HG03558 (cell line): ENCODE measurements at regions not wholly inside any gene's neighbourhood (a gene's known extent, or its start where the extent isn't known, plus 50 kb on each side); places are given as distances from the start of the nearest gene placed in this dataset.

ENCODE experiments used
- ATAC-seq: cut with Tn5 transposase; IDR thresholded peaks from one replicate; pipeline ENCODE4 v1.9.1; 2021; ENCODE audit warnings: moderate number of reproducible peaks; ENCODE audit not compliant: unreplicated experiment; ENCODE audit errors: extremely low read depth

DNA sequence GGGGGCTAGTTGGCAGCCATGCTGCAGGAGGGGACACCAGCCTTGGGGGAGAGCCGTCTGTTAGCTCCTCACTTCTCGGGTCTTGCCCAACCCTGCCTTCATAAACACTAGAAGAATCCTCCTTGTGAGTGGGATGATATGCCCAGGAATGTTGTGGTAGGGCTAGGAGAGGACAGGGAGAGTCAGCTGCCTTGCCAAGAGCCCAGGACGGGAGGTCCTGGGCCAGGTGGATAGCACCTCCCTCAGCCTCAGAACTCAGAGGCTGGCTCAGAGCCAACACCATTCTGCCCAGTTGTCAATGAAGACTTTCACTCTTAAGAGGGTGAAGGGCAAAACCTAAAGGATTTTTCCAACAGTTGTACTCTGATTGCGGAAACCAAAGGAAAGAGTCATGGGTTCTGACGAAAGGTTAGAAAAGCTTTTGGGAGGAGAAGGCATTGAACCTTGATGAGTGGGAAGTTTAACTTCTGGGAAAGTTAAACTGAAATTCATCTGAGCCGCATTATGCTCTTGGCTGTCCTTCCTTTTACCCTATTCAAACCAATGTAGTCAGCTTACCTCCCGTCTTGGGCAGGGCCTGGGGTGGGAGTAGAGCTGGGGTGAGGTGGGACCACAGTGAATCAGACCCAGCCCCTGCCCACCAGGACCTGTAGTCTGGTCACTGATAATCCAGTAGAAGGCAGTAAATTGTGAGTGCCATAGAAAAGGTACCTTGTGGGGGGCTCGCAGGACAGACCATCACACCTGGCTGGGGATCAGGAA, 81.9 kb downstream of the FAM43A start:
- no peak for ATAC-seq

- ATAC-seq = no peak
Observed at GRCh38 chr3:194768586-194768985, 82.9 kb downstream of the FAM43A start.

DNA sequence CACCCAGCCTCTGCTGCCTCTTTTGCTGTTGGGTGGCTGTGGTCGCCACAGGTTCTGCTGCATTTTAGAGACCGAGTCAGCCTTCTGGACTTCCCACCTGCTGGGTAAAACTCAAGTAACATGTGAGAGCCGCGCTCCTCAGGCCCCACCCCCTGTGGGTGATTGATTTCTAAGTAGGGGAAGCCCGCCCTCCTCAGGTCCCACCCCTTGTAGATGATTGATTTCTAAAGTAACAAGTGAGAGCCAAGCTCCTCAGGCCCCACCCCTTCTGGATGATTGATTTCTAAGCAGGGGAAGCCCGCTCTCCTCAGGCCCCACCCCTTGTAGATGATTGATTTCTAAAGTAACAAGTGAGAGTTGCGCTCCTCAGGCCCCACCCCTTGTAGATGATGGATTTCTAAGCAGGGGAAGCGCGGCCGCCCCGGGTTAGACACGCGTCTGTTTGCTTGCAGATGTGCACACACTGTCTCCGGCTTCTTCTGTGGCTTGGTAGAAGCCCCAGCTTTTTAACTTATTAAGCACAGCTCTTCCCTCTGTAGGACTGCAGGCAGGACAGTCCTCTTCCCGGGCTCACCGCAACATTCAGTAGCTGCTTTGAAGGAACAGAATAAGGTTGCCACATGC, 83.4 kb downstream of the FAM43A start:
- ATAC-seq = peak; percentile 91

- ATAC-seq = no peak
Observed at GRCh38 chr3:194772241-194773000, 86.7 kb downstream of the FAM43A start.

- no peak for ATAC-seq
Observed at GRCh38 chr3:194773216-194773615, 87.5 kb downstream of the FAM43A start.

- ATAC-seq = no peak
Observed at GRCh38 chr3:194773771-194774455, 88.2 kb downstream of the FAM43A start.

- ATAC-seq = no peak
Observed at GRCh38 chr3:194775266-194775665, 89.6 kb downstream of the FAM43A start.

GRCh38 chr3:194775731-194776130, 90.0 kb downstream of the FAM43A start:
- no peak for ATAC-seq

GRCh38 chr3:194777729-194778128, 92.0 kb downstream of the FAM43A start:
- ATAC-seq = no peak

GRCh38 chr3:194779729-194780224, 94.1 kb downstream of the FAM43A start:
- ATAC-seq = no peak

DNA sequence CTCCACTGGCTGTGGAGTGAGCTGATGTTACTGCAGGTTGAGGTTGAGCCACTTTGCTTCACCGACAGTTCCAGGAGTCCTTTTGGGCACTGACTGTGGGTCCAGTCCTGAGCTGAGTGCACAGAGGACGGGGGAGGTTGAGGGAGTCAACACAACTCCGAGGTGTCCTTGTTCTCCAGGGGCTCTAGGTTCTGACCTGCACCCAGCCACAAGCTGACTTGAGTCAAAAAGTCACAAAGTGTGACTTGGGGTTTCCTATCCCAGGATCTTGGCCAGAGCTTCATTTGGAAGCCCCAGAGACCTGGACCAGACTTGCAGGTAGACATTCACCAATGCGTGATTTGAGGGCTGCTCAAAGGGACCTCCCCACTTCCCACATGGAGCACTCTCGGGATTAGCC, 95.0 kb downstream of the FAM43A start:
- no peak for ATAC-seq

DNA sequence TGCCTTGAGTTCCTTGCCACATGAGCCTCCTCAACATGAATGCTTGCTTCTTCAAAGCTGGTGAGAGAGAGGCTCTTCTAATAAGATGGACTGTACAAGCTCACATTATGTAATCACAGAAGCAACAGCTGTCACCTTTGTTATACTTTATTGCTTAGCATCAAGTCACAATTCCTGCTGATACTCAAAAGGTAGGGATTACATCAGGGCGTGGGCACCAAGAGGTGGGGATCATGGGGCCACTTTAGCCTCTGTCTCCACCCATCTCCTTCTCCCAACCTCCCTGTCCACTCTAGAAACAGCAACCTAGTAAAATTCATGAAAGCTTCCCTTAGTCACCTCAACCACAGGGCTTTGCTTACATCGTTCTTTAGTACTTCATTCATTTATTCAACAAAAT, 95.9 kb downstream of the FAM43A start:
- ATAC-seq = no peak

- no peak for ATAC-seq
Observed at GRCh38 chr3:194782698-194783404, 97.2 kb downstream of the FAM43A start.

DNA sequence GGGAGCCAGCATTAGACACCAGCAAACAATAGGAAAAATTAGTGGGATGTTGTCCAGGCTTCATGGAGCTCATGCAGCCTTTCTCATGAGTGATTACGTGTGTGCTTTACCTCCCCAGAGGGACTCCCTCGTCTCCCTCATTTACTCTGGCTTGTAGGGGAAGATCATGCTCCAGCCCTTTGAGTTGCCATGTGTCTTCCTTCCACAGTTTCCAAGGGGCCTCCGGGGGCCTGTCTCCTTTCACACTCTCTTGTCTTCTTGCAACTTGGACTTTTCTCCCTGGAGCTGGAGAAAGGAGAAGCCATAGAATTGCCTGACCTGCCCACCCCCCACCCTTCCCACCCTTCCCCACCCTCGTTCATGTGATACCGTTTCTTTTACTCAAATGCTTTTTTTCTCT, 98.7 kb downstream of the FAM43A start:
- no peak for ATAC-seq

DNA sequence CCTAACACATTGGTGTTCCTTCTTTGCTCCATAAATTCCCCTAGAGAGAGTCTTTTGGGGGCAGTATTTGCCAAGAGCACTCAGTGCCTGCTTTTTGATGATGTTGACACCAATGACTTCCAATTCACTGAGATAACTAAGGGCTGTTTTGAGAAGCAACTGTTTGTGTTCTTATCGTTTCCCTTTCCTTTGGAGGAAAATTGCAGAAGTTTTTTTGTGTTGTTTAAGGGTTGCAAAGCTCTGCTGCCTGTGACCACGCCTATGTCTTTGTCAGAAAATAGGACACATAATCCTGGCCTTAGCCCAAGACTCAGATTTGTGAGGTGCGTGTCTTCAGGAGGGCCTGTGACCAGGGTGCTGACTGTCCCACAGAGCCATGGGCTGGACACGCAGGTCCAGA, 99.6 kb downstream of the FAM43A start:
- ATAC-seq = no peak

GRCh38 chr3:194787072-194787471, 101.4 kb downstream of the FAM43A start:
- no peak for ATAC-seq

DNA sequence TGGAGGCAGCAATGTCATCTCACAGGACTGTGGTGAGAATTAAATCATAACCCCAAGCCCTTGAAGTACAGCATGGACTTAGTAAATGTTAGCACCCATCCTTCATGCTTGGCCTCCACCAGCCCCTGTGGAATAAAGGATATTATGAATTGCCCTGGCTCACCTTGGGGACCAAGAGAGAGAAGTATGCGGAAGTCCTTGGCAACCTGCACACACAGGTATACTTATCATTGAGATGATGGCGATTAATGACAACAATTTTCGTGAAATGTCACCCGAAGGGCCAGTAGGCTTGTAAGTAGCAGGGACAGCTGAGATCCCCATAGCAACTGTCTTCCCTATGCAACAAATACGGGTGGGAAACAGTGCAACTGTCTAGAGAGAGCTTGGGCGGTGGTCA, 102.0 kb downstream of the FAM43A start:
- ATAC-seq = no peak

- no peak for ATAC-seq
Observed at GRCh38 chr3:194792368-194792767, 106.7 kb downstream of the FAM43A start.

- no peak for ATAC-seq
Observed at GRCh38 chr3:194797555-194798250, 112.0 kb downstream of the FAM43A start.
